Activated CD8-positive, alpha-beta memory T cell treated with anti-CD3 and anti-CD28 coated beads for 36 hours (primary cell): ENCODE measurements at regions not wholly inside any gene's neighbourhood (a gene's known extent, or its start where the extent isn't known, plus 50 kb on each side); places are given as distances from the start of the nearest gene placed in this dataset.
"Not testable (repeated sequence)": the region's sequence is repeated elsewhere in the genome, so short reads cannot be mapped to it uniquely, and the experiment has no call there.

Experiments used
- CTCF ChIA-PET: fragments of 350-600 bp; sonication (Branson Sonifier 250); formaldehyde crosslinking; loops from one replicate; lab custom pipeline; 2021; ENCODE audit warnings: antibody characterized with exemption; lab: Charles Lee
- POLR2A ChIA-PET: fragments of 350-600 bp; sonication (Branson Sonifier 250); formaldehyde crosslinking; loops from one replicate; lab custom pipeline; 2021; ENCODE audit warnings: antibody characterized with exemption; lab: Charles Lee

DNA sequence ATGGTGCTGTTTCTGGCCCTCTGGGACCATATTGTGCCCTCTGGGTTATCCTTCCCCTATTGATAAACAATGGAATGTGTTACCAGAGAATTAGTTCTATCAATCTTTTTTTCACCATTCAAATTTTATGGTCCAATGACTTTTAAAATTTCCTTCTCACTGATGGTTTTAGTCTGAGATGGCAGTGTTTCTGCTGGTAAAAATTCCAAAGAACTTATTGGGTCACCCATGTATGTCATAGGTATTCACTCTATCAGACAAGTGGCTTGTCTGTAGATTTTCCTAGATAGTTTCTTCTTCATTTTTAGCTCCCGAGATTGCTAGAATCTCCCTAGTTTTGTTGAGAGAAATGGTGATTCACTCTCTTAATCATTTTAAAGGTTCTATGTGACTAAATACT is 357.2 kb upstream of the RGS17 start:
- CTCF ChIA-PET = no interaction called here

GRCh38 chr6:153485072-153485471 is 354.0 kb upstream of the RGS17 start:
- CTCF ChIA-PET = no interaction called here
- POLR2A ChIA-PET = no interaction called here

More for the DNA sequence above, 357.2 kb upstream of the RGS17 start:
- POLR2A ChIA-PET = no interaction called here

DNA sequence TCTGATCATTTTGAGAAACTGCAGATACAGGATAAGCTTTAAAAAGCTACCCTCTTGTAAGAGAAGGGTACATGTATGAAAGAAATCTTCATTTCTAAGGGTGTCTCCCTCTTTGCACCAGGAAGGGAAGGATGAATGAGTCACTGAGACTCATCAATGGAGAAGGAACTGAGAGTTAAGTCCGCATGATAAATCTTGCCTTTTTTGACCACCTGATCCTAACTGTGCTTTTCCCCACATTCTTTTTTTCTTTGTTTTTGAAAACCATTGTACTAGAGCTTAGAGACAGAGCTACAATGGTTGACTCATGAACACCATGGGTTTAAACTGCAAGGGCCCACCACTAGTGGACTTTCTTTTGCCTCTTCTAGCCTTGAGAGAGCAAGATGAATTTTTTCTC is 353.0 kb upstream of the RGS17 start:
- POLR2A ChIA-PET = no interaction called here
- CTCF ChIA-PET = no interaction called here

- CTCF ChIA-PET = no interaction called here
- POLR2A ChIA-PET = no interaction called here
Measured at GRCh38 chr6:153476243-153476642, 345.2 kb upstream of the RGS17 start.

DNA sequence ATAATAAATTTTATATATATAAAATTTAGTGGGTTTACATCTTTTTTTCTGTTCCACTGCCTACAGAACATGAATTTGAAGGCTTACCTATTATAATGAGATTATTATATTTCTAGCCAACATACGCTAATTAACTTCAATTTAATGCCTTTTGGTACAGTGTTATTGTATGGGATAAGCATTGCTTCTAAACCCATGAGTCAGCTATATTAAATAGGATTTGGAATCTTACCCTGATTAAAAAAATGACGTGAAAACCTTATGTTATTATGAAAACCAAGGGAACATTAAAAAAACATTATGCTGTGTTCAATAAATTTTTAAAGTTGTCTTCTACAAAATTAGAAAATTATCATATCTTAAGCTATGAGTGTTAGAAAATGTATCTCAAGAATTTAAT is 334.0 kb upstream of the RGS17 start:
- CTCF ChIA-PET = no interaction called here

DNA sequence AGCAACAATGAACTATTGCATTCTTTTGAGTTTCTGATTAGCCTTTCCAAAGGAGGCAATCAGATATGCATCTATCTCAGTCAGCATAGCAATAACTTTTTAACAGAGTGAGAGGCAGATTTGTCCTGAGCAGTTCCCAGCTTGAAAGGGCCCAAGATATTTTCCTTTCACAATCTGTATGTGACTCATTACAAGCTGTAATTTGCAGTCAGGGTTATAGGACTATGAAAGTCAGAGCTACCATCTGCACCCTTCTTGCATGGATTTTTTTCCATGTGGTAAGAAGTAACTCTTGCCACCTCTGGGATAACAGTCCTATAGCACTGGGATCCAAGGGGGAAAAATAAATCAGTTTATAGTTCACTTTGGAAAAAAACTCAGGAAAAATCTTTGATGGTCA is 318.2 kb upstream of the RGS17 start:
- ChIA-PET CTCF (no interaction called here), POLR2A (no interaction called here)

More for the DNA sequence above, 334.0 kb upstream of the RGS17 start:
- POLR2A ChIA-PET = no interaction called here

DNA sequence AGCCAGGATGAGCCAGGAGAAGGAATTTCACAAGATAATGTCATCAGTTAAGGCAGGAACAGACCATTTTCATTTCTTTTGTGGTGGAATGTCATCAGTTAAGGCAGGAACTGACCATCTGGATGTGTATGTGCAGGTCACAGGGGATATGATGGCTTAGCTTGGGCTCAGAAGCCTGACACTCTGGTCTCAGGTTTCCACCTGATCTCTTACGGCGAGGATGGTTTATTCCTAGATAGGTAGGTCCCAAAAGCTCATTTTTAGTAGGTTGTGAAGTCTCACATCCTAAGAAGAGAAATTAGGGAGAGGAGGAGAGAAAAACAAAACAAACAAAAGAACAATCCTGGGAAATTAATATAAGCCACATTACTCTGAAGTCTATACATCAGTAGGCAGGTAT is 311.7 kb upstream of the RGS17 start:
- CTCF ChIA-PET, POLR2A ChIA-PET: not testable (repeated sequence)

- CTCF ChIA-PET = no interaction called here
- POLR2A ChIA-PET = no interaction called here
Measured at GRCh38 chr6:153442096-153442495, 311.0 kb upstream of the RGS17 start.

DNA sequence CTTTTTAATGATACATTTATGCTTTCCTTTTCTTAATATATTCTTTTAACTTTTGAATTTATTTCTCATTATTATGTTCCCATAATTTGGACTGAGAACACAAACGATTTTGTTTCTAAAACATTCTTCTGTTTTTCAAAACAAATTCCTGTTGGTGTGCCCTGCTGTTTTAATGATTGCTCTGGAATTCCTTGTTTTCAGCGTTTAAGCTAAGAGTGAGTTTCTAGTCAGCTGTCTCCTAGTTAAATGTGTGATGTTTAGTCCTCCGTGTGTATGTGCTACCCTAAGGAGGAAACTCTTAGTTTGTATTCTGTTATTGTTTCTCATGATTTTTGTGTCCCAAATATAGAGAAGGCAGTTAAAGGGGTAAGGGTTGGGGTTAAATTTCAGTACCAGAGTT is 306.1 kb upstream of the RGS17 start:
- ChIA-PET CTCF (no interaction called here), POLR2A (no interaction called here)

DNA sequence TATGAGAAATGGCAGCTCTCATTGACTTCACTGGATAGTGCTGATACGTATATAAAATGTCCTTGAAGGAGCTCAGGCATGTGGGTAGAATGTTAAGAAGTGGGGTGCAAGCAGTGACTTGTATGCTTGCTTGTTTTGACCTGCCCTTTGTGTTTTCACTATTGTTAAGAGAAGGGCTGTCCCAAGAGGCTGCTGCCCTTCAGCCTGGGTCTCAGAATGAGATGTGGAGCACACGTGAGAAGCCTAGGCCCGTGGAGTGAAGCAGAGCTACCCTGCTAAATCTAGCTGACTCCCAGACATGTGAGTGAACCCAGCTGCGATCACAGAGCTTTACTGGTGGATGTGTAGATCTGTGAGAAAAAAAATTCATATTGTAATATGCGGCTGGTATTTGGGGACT is 305.3 kb upstream of the RGS17 start:
- ChIA-PET CTCF (no interaction called here), POLR2A (no interaction called here)

- POLR2A ChIA-PET = no interaction called here
- CTCF ChIA-PET = no interaction called here
Measured at GRCh38 chr6:153435787-153436186, 304.7 kb upstream of the RGS17 start.

DNA sequence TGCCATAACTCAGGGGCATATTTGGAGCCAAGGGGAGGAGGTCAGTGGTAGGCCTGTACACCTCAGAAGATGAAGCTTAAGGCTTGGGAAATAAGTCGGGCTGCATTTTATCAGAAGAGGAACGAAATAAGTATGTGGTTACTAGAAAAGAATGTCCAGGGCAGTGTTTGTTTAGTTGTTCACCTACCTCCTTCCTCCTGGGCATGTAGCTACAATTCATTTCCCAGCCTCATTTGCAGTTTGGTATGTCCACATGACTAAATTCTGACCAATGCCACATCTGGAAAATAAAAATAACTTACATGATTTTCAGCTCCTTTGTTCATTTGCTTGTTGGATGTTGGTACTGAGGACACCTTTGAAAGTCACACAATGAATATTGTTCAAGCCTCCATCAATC is 294.5 kb upstream of the RGS17 start:
- POLR2A ChIA-PET = no interaction called here

DNA sequence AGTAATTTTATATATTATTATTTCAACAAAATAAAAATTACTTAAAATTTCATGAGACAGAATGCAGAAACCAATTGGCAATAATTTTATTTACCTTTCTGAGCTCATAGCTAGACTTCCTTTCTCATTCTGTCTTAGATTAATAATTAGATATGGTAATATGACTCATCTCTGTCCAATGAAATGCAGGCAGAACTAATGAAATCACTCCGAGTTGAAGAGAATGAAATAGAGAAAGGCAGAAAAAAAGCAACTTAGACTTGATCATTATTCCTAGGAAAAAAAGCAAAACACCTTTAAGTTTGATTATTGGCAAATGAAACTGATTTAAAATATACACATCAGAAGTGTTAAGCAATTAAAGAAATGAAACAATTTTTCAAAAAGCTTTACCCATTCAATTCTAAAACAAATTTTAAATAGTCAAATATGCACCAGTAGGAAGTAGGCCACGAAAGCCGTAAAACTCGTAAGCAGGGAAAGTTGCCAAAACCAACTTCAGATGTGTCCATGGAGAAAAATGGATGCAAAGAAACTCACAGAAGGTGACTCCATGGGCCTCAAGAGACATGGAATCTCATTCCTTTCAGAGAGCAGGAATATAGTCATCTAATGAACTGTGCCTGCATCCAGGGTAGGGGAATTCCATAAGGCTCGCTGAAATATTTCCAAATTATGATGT is 293.8 kb upstream of the RGS17 start:
- POLR2A ChIA-PET = no interaction called here
- CTCF ChIA-PET = no interaction called here

More for the DNA sequence above, 294.5 kb upstream of the RGS17 start:
- CTCF ChIA-PET = no interaction called here

GRCh38 chr6:153412519-153412918 is 281.4 kb upstream of the RGS17 start:
- POLR2A ChIA-PET = no interaction called here
- CTCF ChIA-PET = no interaction called here

- CTCF ChIA-PET = no interaction called here
Measured at GRCh38 chr6:153411070-153411648, 280.1 kb upstream of the RGS17 start.

GRCh38 chr6:153405931-153406330 is 274.8 kb upstream of the RGS17 start:
- POLR2A ChIA-PET = no interaction called here

More at GRCh38 chr6:153411070-153411648, 280.1 kb upstream of the RGS17 start:
- POLR2A ChIA-PET = no interaction called here

GRCh38 chr6:153401751-153402150 is 270.7 kb upstream of the RGS17 start:
- ChIA-PET POLR2A (no interaction called here), CTCF (no interaction called here)

More at GRCh38 chr6:153405931-153406330, 274.8 kb upstream of the RGS17 start:
- CTCF ChIA-PET = no interaction called here

- ChIA-PET CTCF (no interaction called here), POLR2A (no interaction called here)
Measured at GRCh38 chr6:153392156-153392555, 261.1 kb upstream of the RGS17 start.

- ChIA-PET CTCF (no interaction called here), POLR2A (no interaction called here)
Measured at GRCh38 chr6:153373869-153374268, 242.8 kb upstream of the RGS17 start.

DNA sequence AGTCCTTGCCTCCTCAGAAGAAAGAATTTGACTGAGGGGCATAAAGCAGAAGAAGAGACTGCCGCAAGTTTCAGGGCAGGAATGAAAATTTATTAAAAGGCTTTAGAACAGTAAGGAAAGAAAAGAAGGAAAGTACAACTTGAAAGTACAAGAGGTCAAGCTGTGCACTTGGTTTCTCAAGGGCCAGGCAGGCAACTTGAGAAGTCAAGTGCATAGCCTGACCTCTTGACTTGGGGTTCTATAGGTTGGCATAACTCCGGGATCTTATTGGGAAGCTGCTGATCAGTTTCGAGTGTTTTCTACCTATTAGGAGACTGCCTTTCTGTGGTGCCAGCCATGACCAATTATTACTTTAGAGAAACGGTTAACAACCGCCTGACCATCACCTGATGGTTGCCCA is 237.0 kb upstream of the RGS17 start:
- POLR2A ChIA-PET = no interaction called here
- CTCF ChIA-PET = no interaction called here

- CTCF ChIA-PET = no interaction called here
- POLR2A ChIA-PET = no interaction called here
Measured at GRCh38 chr6:153367021-153367420, 235.9 kb upstream of the RGS17 start.

GRCh38 chr6:153357391-153357790 is 226.3 kb upstream of the RGS17 start:
- POLR2A ChIA-PET = no interaction called here
- CTCF ChIA-PET = no interaction called here
